HepG2 (cell line): ENCODE measurements at regions not wholly inside any gene's neighbourhood (a gene's known extent, or its start where the extent isn't known, plus 50 kb on each side); places are given as distances from the start of the nearest gene placed in this dataset.
A peak's percentile ranks its signal among the peaks of the same experiment; 100 is the strongest.

Experiments
- ATF4 ChIP-seq, 2 experiments: fragments of 450-650 bp in 1 of 2; sonication (generic) in 1 of 2; formaldehyde crosslinking; IDR thresholded peaks; 2 replicates each; pipeline versions ENCODE4 v1.5.0 to v1.8.0; 2020 to 2022; ENCODE audit warnings: mild to moderate bottlenecking in 1 of 2, missing genetic modification reagents in 1 of 2
- GABPA ChIP-seq, 2 experiments: IDR thresholded peaks; 2 replicates each; pipeline ENCODE4 v1.6.1; 2011 to 2016; ENCODE audit warnings: low read depth in 2 of 2, low read length in 1 of 2, missing biosample characterization in 1 of 2, missing genetic modification characterization in 1 of 2
- GTF2F1 ChIP-seq: fragments of 150-350 bp; IDR thresholded peaks from 2 replicates; pipeline ENCODE4 v1.6.1; 2014; ENCODE audit warnings: low read length
- MAFG ChIP-seq: sonication (generic); formaldehyde crosslinking; IDR thresholded peaks from 2 replicates; pipeline ENCODE4 v1.5.1; 2020; ENCODE audit warnings: mild to moderate bottlenecking, missing genetic modification reagents
- MIXL1 ChIP-seq: IDR thresholded peaks from 2 replicates; pipeline ENCODE4 v1.6.1; 2016
- PITX1 ChIP-seq: sonication (generic); formaldehyde crosslinking; IDR thresholded peaks from 2 replicates; pipeline ENCODE4 v1.5.1; 2020; ENCODE audit warnings: mild to moderate bottlenecking, missing genetic modification reagents
- POGK ChIP-seq: sonication (generic); formaldehyde crosslinking; conservative IDR thresholded peaks from 2 replicates; pipeline ENCODE4 v1.8.0; 2022; ENCODE audit warnings: mild to moderate bottlenecking, moderate library complexity, missing genetic modification reagents
- PRMT3 ChIP-seq: sonication (generic); formaldehyde crosslinking; IDR thresholded peaks from 2 replicates; pipeline ENCODE4 v1.8.1; 2022; ENCODE audit warnings: low read depth, mild to moderate bottlenecking, moderate library complexity, missing genetic modification reagents, borderline replicate concordance
- RARA ChIP-seq: IDR thresholded peaks from 2 replicates; pipeline ENCODE4 v1.6.1; 2016; ENCODE audit warnings: missing genetic modification reagents, missing compliant biosample characterization
- RELA ChIP-seq: sonication (generic); formaldehyde crosslinking; IDR thresholded peaks from 2 replicates; pipeline ENCODE4 v1.4.0; 2020; ENCODE audit warnings: missing genetic modification reagents
- SALL2 ChIP-seq: sonication (generic); formaldehyde crosslinking; IDR thresholded peaks from 2 replicates; pipeline ENCODE4 v1.8.1; 2023; ENCODE audit warnings: mild to moderate bottlenecking, missing genetic modification reagents, inconsistent platforms
- TFE3 ChIP-seq: IDR thresholded peaks from 2 replicates; pipeline ENCODE4 v1.6.1; 2016
- ZFP36L2 ChIP-seq: sonication (generic); formaldehyde crosslinking; IDR thresholded peaks from 2 replicates; pipeline ENCODE4 v1.4.0; 2020; ENCODE audit warnings: missing genetic modification reagents
- ZNF343 ChIP-seq: sonication (generic); formaldehyde crosslinking; IDR thresholded peaks from 2 replicates; pipeline ENCODE4 v1.4.0; 2020; ENCODE audit warnings: mild to moderate bottlenecking, missing genetic modification reagents
- ZNF44 ChIP-seq: sonication (generic); formaldehyde crosslinking; IDR thresholded peaks from 2 replicates; pipeline ENCODE4 v1.5.1; 2020; ENCODE audit warnings: mild to moderate bottlenecking, missing genetic modification reagents
- ZNF446 ChIP-seq: sonication (generic); formaldehyde crosslinking; IDR thresholded peaks from 2 replicates; pipeline ENCODE4 v1.5.0; 2020; ENCODE audit warnings: mild to moderate bottlenecking, missing genetic modification reagents
- ZNF530 ChIP-seq: sonication (generic); formaldehyde crosslinking; IDR thresholded peaks from 2 replicates; pipeline ENCODE4 v1.5.0; 2020; ENCODE audit warnings: low read depth, mild to moderate bottlenecking, missing genetic modification reagents
- ZNF713 ChIP-seq: sonication (generic); formaldehyde crosslinking; IDR thresholded peaks from 2 replicates; pipeline ENCODE4 v1.4.0; 2020; ENCODE audit warnings: mild to moderate bottlenecking, missing genetic modification reagents
- TF ChIP-seq, protein P1 (sequence below): sonication (generic); formaldehyde crosslinking; IDR thresholded peaks from 2 replicates; pipeline ENCODE4 v1.5.1; 2020; ENCODE audit warnings: mild to moderate bottlenecking, missing genetic modification reagents, moderate library complexity

GRCh38 chr14:22699801-22700564 is 55.8 kb upstream of the OR6J1 start (continued):
- TF ChIP-seq TFE3 (peak; percentile 85), ZNF530 (no peak), ZNF343 (CRISPR knock-in tag) (peak; percentile 62; the same call in 1 of the 2 replicates), GABPA (IDR thresholded peaks at IDR 0.05; ENCODE audit: low read depth, low read length) (no peak), GABPA (CRISPR knock-in tag; IDR thresholded peaks at IDR 0.05; ENCODE audit: low read depth) (peak; percentile 86), RELA (peak; percentile 21; the same call in 1 of the 2 replicates), PRMT3 (CRISPR knock-in tag) (no peak), MIXL1 (peak; percentile 98), ZNF44 (CRISPR knock-in tag) (peak; percentile 62; the same call in 1 of the 2 replicates), RARA (CRISPR knock-in tag) (peak; percentile 94), SALL2 (peak; percentile 51; the same call in 1 of the 2 replicates), ZNF713 (peak; percentile 81; the same call in 1 of the 2 replicates), POGK (CRISPR knock-in tag) (no peak; the same call in 1 of the 2 replicates), ATF4 (CRISPR knock-in tag; IDR thresholded peaks at IDR 0.05) (no peak), ZFP36L2 (CRISPR knock-in tag) (no peak), GTF2F1 (no peak), ZNF446 (no peak), PITX1 (peak; percentile 88), MAFG (CRISPR knock-in tag) (peak; percentile 92)
- TF ChIP-seq, protein P1, sequence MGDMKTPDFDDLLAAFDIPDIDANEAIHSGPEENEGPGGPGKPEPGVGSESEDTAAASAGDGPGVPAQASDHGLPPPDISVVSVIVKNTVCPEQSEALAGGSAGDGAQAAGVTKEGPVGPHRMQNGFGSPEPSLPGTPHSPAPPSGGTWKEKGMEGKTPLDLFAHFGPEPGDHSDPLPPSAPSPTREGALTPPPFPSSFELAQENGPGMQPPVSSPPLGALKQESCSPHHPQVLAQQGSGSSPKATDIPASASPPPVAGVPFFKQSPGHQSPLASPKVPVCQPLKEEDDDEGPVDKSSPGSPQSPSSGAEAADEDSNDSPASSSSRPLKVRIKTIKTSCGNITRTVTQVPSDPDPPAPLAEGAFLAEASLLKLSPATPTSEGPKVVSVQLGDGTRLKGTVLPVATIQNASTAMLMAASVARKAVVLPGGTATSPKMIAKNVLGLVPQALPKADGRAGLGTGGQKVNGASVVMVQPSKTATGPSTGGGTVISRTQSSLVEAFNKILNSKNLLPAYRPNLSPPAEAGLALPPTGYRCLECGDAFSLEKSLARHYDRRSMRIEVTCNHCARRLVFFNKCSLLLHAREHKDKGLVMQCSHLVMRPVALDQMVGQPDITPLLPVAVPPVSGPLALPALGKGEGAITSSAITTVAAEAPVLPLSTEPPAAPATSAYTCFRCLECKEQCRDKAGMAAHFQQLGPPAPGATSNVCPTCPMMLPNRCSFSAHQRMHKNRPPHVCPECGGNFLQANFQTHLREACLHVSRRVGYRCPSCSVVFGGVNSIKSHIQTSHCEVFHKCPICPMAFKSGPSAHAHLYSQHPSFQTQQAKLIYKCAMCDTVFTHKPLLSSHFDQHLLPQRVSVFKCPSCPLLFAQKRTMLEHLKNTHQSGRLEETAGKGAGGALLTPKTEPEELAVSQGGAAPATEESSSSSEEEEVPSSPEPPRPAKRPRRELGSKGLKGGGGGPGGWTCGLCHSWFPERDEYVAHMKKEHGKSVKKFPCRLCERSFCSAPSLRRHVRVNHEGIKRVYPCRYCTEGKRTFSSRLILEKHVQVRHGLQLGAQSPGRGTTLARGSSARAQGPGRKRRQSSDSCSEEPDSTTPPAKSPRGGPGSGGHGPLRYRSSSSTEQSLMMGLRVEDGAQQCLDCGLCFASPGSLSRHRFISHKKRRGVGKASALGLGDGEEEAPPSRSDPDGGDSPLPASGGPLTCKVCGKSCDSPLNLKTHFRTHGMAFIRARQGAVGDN (CRISPR knock-in tag): peak; percentile 57
